ENCODE measurements at regions not wholly inside any gene's neighbourhood (a gene's known extent, or its start where the extent isn't known, plus 50 kb on each side); places are given as distances from the start of the nearest gene placed in this dataset.
A peak's percentile ranks its signal among the peaks of the same experiment; 100 is the strongest.

DNA sequence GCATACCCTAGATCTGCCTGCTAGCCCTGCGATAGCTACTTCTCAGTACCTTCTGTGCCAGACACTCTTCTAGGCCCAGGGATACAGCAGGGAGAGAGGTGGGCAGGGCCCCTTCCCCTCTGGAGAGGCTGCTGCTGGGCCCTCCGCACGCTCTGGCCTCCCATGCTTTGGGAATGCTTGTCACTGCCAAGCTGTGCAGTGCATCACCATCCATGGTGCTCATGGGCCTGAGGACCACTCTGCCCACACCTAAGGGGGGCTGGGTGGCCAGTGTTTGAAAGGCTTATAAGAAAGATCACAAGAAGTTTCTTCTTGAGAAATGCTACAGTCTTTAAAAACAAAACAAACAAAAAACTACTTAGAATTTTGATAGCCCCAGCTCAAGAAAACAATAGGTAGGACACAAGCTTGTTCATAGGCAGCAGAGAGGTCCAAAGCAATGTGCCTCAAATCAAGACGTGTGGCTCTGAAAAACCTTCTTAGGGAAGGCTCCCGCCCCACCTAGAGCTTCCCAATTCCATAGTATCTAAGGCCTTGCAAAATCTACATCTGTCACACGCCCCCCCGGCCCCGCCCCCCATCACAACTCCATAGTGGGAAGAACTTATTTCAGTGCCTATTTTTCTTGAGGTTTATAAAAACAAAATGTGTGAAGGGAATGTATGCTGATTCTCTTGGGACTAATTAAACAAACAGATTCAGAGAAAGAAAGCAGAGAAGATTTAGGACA is 145.8 kb downstream of the TM9SF2 start:
- Mint-ChIP-seq H3K4me3 (no peak overlapping the region), H3K27me3 (no peaks in the 10 kb centered on the region)

DNA sequence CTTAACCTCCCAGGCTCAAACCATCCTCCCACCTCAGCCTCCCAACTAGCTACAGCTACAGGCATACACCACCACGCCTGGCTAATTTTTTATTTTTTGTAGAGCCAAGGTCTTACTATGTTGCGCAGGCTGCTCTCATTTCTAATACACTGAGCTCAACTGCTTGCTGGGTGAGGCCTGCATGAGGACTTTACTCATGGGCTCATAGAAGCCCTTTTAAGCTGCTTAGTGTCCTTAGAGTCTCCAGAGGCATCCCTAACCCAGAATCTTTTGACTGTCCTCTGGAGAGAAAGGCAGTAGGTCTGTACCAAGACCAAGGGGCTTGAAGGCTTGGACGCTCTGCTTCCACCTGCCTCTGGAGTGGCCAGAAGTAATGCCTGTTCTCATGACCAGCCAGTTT is 141.6 kb downstream of the TM9SF2 start:
- Mint-ChIP-seq H3K9me3 (no peaks in the 10 kb centered on the region), H3K27ac (no peak overlapping the region), H3K4me3 (no peak overlapping the region), H3K36me3 (peaks cover 2% of the 10 kb centered on the region), H3K27me3 (no peaks in the 10 kb centered on the region), H3K4me1 (peaks cover 6% of the 10 kb centered on the region)
- no peak for DNase-seq (ENCODE audit: low spot score in 2 of 2)
- no peak for ATAC-seq (ENCODE audit: low read depth)

More for the DNA sequence above, 145.8 kb downstream of the TM9SF2 start:
- peaks cover 9% of the 10 kb centered on the region for H3K4me1 Mint-ChIP-seq
- DNase-seq (ENCODE audit: low spot score in 2 of 2) (no peak), ATAC-seq (ENCODE audit: low read depth) (no peak)
- no peak overlapping the region for H3K27ac Mint-ChIP-seq
- no peaks in the 10 kb centered on the region for H3K9me3 Mint-ChIP-seq
- H3K36me3 Mint-ChIP-seq = peaks cover 5% of the 10 kb centered on the region

DNA sequence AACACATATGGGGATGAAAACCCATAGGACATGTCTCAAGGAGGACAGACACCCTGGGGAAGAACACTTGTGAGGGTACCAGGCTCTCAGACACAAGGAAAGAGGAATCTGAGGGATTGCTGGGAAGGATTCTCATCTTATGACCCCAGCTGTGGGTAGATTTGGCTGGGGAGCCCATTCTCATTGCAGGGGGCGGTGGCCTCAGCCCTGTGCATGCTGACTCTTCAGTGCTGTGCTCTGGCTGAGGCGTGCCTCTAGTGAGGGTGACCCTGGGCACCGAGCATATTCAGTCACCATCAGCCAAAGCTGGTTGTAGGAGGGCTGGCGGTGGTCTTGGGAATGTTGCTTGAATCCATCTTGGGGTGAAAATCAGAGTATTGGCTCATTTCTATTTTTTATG is 140.7 kb downstream of the TM9SF2 start:
- DNase-seq (ENCODE audit: low spot score in 2 of 2) (no peak), ATAC-seq (ENCODE audit: low read depth) (no peak)
- no peak overlapping the region for H3K27ac Mint-ChIP-seq
- peaks cover 8% of the 10 kb centered on the region for H3K4me1 Mint-ChIP-seq
- no peaks in the 10 kb centered on the region for H3K9me3 Mint-ChIP-seq
- peaks cover 2% of the 10 kb centered on the region for H3K36me3 Mint-ChIP-seq
- H3K4me3 Mint-ChIP-seq = no peak overlapping the region
- no peaks in the 10 kb centered on the region for H3K27me3 Mint-ChIP-seq

DNA sequence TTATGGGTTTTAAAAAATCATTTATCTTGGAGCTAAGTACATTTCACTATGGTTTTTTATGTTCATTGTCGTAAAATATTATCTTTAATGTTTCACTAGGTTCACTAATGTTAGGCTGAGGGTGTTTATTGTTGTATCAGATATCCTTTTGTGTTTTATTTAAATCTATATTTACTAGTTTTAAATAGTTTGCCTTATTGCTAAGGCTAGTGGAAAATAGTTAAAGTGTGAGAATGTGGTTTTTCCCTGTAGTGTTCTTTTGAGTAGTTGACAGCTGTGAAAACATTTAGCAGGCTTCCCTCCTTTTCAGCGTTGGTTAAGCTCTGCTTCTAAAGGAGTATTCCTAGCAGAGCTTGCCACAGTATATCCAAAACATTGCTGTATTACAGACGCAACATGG is 139.0 kb downstream of the TM9SF2 start:
- ATAC-seq (ENCODE audit: low read depth) = no peak
- DNase-seq (ENCODE audit: low spot score in 2 of 2) = no peak
- H3K4me3 Mint-ChIP-seq = no peak overlapping the region
- H3K36me3 Mint-ChIP-seq = peaks cover 5% of the 10 kb centered on the region
- H3K9me3 Mint-ChIP-seq = no peaks in the 10 kb centered on the region
- no peak overlapping the region for H3K27ac Mint-ChIP-seq
- H3K4me1 Mint-ChIP-seq = peaks cover 19% of the 10 kb centered on the region
- no peaks in the 10 kb centered on the region for H3K27me3 Mint-ChIP-seq

DNA sequence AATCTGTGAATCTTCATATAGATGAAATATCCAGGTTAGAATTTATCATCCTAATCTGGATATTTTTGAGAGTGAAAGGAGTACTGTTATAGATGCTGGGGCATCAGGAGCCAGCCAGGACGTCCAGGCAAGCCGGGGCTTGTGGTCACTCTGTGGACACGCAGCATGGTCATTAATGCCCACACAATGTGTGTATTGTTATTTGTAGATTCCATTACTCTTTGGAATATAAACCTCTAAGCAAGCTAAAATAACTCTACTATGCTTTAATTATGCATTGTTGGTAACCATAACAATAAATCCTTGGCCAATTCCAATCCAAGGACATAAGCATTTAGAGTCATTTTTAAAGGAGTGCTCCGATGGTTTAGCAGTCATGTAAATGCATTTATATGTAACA is 137.9 kb downstream of the TM9SF2 start:
- no peaks in the 10 kb centered on the region for H3K9me3 Mint-ChIP-seq
- no peak for ATAC-seq (ENCODE audit: low read depth)
- DNase-seq (ENCODE audit: low spot score in 2 of 2) = no peak
- no peak overlapping the region for H3K4me3 Mint-ChIP-seq
- H3K27ac Mint-ChIP-seq = no peak overlapping the region
- peaks cover 5% of the 10 kb centered on the region for H3K36me3 Mint-ChIP-seq
- H3K27me3 Mint-ChIP-seq = no peaks in the 10 kb centered on the region
- H3K4me1 Mint-ChIP-seq = peaks cover 17% of the 10 kb centered on the region

DNA sequence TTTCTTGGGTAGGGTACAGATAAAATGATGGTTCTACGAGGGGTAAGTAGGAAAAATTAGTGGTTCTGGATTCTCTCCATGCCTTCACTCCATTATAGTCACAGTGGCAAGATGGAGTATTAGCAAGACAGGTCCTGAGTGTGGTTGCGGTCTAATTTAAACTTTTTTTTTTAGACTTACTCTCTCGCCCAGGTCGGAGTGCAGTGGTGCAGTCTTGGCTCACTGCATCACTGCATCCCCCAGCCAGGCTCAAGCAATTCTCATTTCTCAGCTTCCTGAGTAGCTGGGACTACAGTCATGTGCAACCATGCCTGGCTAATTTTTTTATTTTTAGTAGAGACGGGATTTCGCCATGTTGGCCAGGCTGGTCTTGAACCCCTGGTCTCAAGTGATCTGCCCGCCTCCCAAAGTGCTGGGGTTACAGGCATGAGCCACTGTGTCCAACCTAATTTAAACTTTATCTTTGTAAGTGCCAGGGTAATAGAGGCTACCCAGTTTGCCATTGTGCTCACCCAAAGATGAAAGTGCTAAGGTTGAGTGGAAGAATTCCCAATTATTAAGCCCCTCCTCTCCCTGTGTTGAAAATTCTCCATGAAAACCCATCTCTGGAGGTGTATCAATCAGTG is 135.6 kb downstream of the TM9SF2 start:
- peaks cover 16% of the 10 kb centered on the region for H3K4me1 Mint-ChIP-seq
- DNase-seq (ENCODE audit: low spot score in 2 of 2) (no peak), ATAC-seq (ENCODE audit: low read depth) (peak; percentile 79)
- H3K9me3 Mint-ChIP-seq = no peaks in the 10 kb centered on the region
- H3K4me3 Mint-ChIP-seq = peak overlapping the region; percentile 37
- H3K36me3 Mint-ChIP-seq = peaks cover 11% of the 10 kb centered on the region
- H3K27ac Mint-ChIP-seq = peak overlapping the region; percentile 25
- H3K27me3 Mint-ChIP-seq = no peaks in the 10 kb centered on the region

DNA sequence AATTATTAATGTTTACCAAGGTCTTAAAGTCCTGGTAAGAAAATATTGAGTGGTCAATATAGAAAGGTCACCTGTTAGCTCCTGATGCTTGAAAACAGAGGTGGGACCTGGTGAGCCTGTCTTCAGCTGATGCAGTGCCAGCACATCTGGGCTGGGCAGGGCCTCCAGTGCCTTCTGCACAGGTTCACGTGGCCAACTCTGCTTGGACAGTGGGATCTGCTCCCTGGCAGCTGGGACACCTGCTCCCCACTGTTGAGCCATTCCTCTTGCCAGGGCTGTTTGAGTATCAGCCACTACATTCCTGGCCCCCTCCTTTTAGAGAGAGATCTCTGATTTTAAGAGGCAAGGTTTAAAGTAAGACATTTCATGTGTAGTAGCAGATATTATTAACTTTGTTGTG is 135.0 kb downstream of the TM9SF2 start:
- Mint-ChIP-seq H3K27ac (peak overlapping the region; percentile 25), H3K4me1 (peaks cover 16% of the 10 kb centered on the region), H3K9me3 (no peaks in the 10 kb centered on the region), H3K4me3 (peak overlapping the region; percentile 37), H3K36me3 (peaks cover 11% of the 10 kb centered on the region), H3K27me3 (no peaks in the 10 kb centered on the region)
- no peak for ATAC-seq (ENCODE audit: low read depth)
- DNase-seq (ENCODE audit: low spot score in 2 of 2) = no peak

DNA sequence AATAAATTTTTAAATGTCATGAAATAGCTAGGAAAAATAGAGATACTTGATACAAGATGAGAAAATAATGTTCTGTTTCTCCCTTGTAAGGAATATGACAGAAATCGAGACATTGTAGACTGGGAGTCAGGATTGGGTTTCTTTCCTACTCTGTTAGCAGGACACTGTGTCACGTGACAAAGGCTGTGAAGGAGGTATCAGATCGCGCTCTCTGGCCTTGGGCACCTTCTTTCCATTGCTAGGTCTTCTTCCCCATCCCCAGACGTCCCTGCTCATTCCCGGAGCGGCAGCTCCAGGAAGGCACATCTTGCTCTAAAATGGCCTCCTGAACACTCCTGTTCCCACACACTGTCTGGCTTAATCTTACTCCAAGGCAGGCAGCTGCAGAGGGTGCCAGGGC is 133.4 kb downstream of the TM9SF2 start:
- Mint-ChIP-seq H3K4me3 (no peak overlapping the region), H3K36me3 (peaks cover 11% of the 10 kb centered on the region), H3K27me3 (no peaks in the 10 kb centered on the region), H3K4me1 (peaks cover 16% of the 10 kb centered on the region), H3K9me3 (no peaks in the 10 kb centered on the region), H3K27ac (no peak overlapping the region)
- ATAC-seq (ENCODE audit: low read depth) = no peak
- no peak for DNase-seq (ENCODE audit: low spot score in 2 of 2)

DNA sequence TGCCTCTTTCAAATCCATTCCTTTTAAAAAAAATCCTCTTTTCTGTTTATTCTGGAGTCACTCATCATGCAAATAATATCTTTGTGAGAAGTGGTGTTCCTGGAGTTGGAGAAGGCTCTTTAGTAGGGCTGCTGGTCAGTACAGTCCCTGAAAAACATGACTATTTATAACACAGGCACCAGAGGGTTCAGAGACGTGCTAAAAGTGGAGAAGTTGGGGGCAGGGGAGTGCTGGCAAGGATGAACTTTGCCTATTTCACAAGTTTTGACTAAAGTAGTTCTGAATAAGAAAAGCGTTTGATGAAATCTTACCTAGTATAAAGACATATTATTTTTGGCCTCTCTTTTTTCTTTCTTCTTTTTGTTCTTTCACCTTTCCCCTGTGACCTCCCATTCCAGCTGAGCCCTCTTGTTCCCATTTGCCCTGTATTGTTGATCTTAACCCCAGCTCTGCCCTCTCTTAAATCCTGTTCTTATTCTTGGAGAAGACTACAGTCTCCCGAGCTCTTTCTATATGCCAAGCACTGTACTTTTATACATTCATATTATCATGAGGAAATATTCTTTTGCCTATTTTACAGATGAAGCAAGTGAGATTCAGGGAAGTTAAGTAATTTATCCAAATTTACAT is 129.1 kb downstream of the TM9SF2 start:
- DNase-seq (ENCODE audit: low spot score in 2 of 2) (no peak), ATAC-seq (ENCODE audit: low read depth) (no peak)
- no peaks in the 10 kb centered on the region for H3K9me3 Mint-ChIP-seq
- no peak overlapping the region for H3K27ac Mint-ChIP-seq
- no peaks in the 10 kb centered on the region for H3K27me3 Mint-ChIP-seq
- H3K4me3 Mint-ChIP-seq = no peak overlapping the region
- peaks cover 9% of the 10 kb centered on the region for H3K4me1 Mint-ChIP-seq
- peaks cover 11% of the 10 kb centered on the region for H3K36me3 Mint-ChIP-seq

DNA sequence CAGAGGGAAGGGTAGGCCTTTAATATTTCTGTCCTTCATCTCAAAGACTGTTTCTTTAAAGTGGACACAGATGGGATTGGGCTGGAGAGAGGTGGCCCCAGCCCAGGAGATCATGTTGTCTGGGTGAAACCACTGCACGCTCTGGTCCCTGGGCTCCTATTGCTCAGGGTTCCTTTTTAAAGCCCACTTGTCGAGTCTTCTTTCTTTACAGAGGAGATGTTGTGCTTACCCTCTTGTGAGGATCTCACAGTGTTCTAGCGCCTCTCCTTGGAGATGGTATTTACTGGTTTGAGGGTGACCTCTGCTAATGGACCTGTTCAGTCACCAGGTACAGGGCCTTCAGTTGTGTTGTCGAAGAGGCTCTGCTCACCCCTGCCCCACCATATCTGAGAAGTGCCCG is 128.4 kb downstream of the TM9SF2 start:
- no peak overlapping the region for H3K4me3 Mint-ChIP-seq
- no peaks in the 10 kb centered on the region for H3K9me3 Mint-ChIP-seq
- DNase-seq (ENCODE audit: low spot score in 2 of 2) (no peak), ATAC-seq (ENCODE audit: low read depth) (no peak)
- H3K4me1 Mint-ChIP-seq = peaks cover 5% of the 10 kb centered on the region
- no peak overlapping the region for H3K27ac Mint-ChIP-seq
- H3K27me3 Mint-ChIP-seq = no peaks in the 10 kb centered on the region
- H3K36me3 Mint-ChIP-seq = peaks cover 15% of the 10 kb centered on the region

DNA sequence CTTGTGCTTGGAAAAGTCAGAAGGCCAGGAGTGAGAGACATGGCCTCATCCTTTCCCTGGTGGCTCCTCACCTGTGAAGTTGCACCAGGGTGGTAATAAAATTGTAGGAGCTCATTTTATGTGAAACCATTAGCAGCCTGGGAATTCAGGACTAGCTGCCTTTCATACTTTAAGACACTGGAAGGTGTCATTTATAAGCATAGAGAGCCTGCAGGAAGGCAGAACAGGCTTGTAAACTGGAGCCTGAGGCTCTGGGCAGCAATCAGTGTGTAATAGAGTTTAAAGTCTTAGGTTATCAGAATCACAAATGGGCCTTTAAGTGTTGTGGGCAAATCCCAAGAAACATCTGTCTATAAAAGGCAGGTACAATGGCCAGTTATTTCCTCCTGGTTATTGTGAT is 127.2 kb downstream of the TM9SF2 start:
- peaks cover 5% of the 10 kb centered on the region for H3K4me1 Mint-ChIP-seq
- H3K4me3 Mint-ChIP-seq = no peak overlapping the region
- peaks cover 14% of the 10 kb centered on the region for H3K36me3 Mint-ChIP-seq
- H3K9me3 Mint-ChIP-seq = no peaks in the 10 kb centered on the region
- ATAC-seq (ENCODE audit: low read depth) = no peak
- H3K27ac Mint-ChIP-seq = no peak overlapping the region
- no peak for DNase-seq (ENCODE audit: low spot score in 2 of 2)
- no peaks in the 10 kb centered on the region for H3K27me3 Mint-ChIP-seq

DNA sequence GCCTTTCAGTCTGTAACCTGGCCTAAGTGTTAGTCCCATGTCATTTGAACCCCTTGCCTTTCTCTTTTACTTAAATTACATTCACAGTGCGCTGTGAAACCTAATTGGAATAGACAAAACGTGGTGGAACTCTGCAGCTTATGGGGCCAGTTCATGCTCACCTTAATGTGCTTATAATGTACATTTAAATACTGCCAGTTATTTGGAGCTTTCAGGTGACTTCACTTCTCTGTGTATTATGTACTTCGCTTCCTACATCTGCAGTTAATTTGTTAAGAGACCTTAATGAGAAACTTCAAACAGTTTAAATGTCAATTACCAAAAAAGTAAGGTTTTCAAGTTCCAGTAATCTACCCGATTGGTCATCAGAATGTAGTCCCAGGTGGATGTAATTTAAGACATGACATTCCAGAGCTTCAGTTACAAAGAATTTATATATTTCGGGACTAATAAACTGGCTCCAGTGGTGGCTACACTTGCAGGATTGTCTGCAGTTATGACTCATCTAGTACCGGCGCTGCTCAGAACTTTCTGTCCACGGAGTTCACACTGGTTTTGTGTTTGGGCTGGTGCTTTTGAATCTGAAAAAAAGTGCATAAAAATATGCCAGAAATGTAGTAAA is 125.3 kb downstream of the TM9SF2 start:
- H3K27me3 Mint-ChIP-seq = no peaks in the 10 kb centered on the region
- H3K36me3 Mint-ChIP-seq = peaks cover 14% of the 10 kb centered on the region
- peaks cover 8% of the 10 kb centered on the region for H3K4me1 Mint-ChIP-seq
- no peak overlapping the region for H3K27ac Mint-ChIP-seq
- no peak for ATAC-seq (ENCODE audit: low read depth)
- H3K4me3 Mint-ChIP-seq = no peak overlapping the region
- no peak for DNase-seq (ENCODE audit: low spot score in 2 of 2)
- H3K9me3 Mint-ChIP-seq = no peaks in the 10 kb centered on the region

DNA sequence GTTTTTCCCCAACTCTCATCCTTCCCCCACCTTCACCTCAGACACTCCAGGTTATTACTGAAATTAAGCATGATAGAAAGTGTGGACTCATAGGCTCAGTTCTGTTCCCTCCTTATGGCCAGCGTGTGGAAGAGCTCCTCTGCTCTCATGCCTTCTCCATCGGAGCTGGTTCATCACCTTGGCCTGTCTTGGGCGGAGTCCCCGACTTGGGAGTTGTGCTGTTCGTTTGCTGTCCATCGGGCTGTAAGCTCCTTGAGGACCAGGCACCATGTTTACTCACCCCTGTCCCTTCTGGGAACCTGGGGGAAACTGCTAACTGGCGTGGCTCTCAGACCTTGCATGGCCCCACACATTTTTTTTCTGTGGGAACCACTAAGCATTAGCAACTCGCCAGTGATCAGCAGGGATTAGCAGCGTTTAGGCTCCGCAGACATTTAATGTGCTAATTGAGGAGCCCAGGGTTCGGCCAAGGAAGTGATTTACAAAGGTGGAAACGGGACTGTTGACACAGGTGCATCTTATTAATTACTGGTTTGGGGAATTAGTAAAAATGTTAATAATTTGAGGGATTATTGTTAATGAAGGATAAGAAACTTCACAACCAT is 123.8 kb downstream of the TM9SF2 start:
- H3K9me3 Mint-ChIP-seq = no peaks in the 10 kb centered on the region
- H3K36me3 Mint-ChIP-seq = peaks cover 20% of the 10 kb centered on the region
- no peak overlapping the region for H3K27ac Mint-ChIP-seq
- H3K27me3 Mint-ChIP-seq = no peaks in the 10 kb centered on the region
- no peak overlapping the region for H3K4me3 Mint-ChIP-seq
- no peak for DNase-seq (ENCODE audit: low spot score in 2 of 2)
- no peak for ATAC-seq (ENCODE audit: low read depth)
- H3K4me1 Mint-ChIP-seq = peaks cover 10% of the 10 kb centered on the region

DNA sequence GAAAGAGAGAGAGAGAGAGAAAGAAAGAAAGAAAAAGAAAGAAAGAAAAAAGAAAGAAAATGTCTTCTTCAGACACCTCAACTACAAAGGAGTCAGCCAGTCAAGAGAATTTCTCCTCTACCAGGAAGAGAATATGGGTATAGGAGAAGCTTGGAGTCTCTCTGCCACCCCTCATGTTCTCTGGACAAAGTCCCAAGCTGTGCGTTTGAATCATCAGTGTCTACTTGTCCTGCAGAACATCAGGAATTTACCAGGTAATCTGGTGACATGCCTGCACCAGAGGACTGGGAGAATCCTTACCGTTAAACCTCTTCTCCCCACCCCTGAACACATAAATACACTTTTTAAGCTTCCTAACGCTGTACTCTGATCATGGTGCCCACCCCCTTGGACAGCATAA is 119.5 kb downstream of the TM9SF2 start:
- H3K9me3 Mint-ChIP-seq = no peaks in the 10 kb centered on the region
- no peaks in the 10 kb centered on the region for H3K27me3 Mint-ChIP-seq
- H3K36me3 Mint-ChIP-seq = peaks cover 18% of the 10 kb centered on the region
- no peak for ATAC-seq (ENCODE audit: low read depth)
- H3K27ac Mint-ChIP-seq = no peak overlapping the region
- peaks cover 9% of the 10 kb centered on the region for H3K4me1 Mint-ChIP-seq
- DNase-seq (ENCODE audit: low spot score in 2 of 2) = no peak
- no peak overlapping the region for H3K4me3 Mint-ChIP-seq

Data from memory B cell (primary cell).